CD14-positive monocyte (primary cell): ENCODE measurements at regions not wholly inside any gene's neighbourhood (a gene's known extent, or its start where the extent isn't known, plus 50 kb on each side); places are given as distances from the start of the nearest gene placed in this dataset.

Experiments used
- DNase-seq, 3 donors: peaks; one replicate each; pipeline ENCODE4 v3.0.0-alpha.2; 2011 to 2022
- H2AFZ ChIP-seq: 2 replicates; pipeline ENCODE4 v1.6.0; 2012; ENCODE audit warnings: mild to moderate bottlenecking, low read depth, low read length, inconsistent platforms; ENCODE audit not compliant: insufficient read depth, poor library complexity, severe bottlenecking
- H3K27ac ChIP-seq, 2 donors: 1 replicate in 1 of 2; 2 replicates in 1 of 2; pipeline ENCODE4 v1.5.1; 2012 to 2013; ENCODE audit warnings: low read length in 2 of 2, control low read depth in 1 of 2, inconsistent platforms in 1 of 2, low read depth in 1 of 2, mild to moderate bottlenecking in 1 of 2
- H3K27me3 ChIP-seq, 2 donors: one replicate each; pipeline versions ENCODE4 v1.6.0 to v1.6.1; 2011 to 2013; ENCODE audit warnings: low read length in 2 of 2; ENCODE audit not compliant: control insufficient read depth in 2 of 2, insufficient read depth in 2 of 2
- H3K36me3 ChIP-seq, 2 donors: replicated peaks in 1 of 2; 1 replicate in 1 of 2; 2 replicates in 1 of 2; pipeline versions ENCODE4 v1.5.1 to v1.6.1; 2012 to 2013; ENCODE audit warnings: low read length in 2 of 2, control low read depth in 1 of 2, inconsistent platforms in 1 of 2, mild to moderate bottlenecking in 1 of 2; ENCODE audit not compliant: insufficient read depth in 2 of 2, control insufficient read depth in 1 of 2
- H3K4me1 ChIP-seq, 2 donors: 1 replicate in 1 of 2; 2 replicates in 1 of 2; pipeline versions ENCODE4 v1.5.1 to v1.6.1; 2012 to 2013; ENCODE audit warnings: low read length in 2 of 2, control low read depth in 1 of 2, inconsistent platforms in 1 of 2, mild to moderate bottlenecking in 1 of 2, moderate library complexity in 1 of 2; ENCODE audit not compliant: insufficient read depth in 2 of 2, control insufficient read depth in 1 of 2
- H3K4me2 ChIP-seq: replicated peaks from 2 replicates; pipeline ENCODE3; 2012; ENCODE audit warnings: low read length, moderate library complexity, mild to moderate bottlenecking; ENCODE audit not compliant: poor library complexity, severe bottlenecking; ENCODE audit errors: extremely low read depth
- H3K4me3 ChIP-seq, 3 experiments: fragments of 200-600 bp in 1 of 3; sonication (generic) in 1 of 3; replicated peaks in 1 of 3; 1 replicate in 2 of 3; 2 replicates in 1 of 3; pipeline ENCODE4 v1.5.1; 2011 to 2013; ENCODE audit warnings: low read length in 3 of 3, mild to moderate bottlenecking in 3 of 3, control low read depth in 2 of 3, low read depth in 2 of 3, inconsistent platforms in 1 of 3, moderate library complexity in 1 of 3
- H3K79me2 ChIP-seq: 2 replicates; pipeline ENCODE4 v1.6.0; 2012; ENCODE audit warnings: mild to moderate bottlenecking, control low read depth, inconsistent platforms, low read length, moderate library complexity; ENCODE audit not compliant: insufficient read depth
- H3K9ac ChIP-seq: 2 replicates; pipeline ENCODE4 v1.6.0; 2017; ENCODE audit warnings: low read length, mild to moderate bottlenecking; ENCODE audit not compliant: insufficient read depth, poor library complexity, severe bottlenecking
- H3K9me3 ChIP-seq, 2 donors: replicated peaks in 1 of 2; 1 replicate in 1 of 2; 2 replicates in 1 of 2; pipeline versions ENCODE4 v1.5.1 to v1.6.1; 2012 to 2013; ENCODE audit warnings: low read length in 2 of 2, control low read depth in 1 of 2; ENCODE audit not compliant: control insufficient read depth in 1 of 2, insufficient read depth in 1 of 2
- H4K20me1 ChIP-seq: 2 replicates; pipeline ENCODE4 v1.6.0; 2012; ENCODE audit warnings: mild to moderate bottlenecking, low read length, control low read depth, moderate library complexity; ENCODE audit not compliant: insufficient read depth
- H3K27ac Mint-ChIP-seq, 7 donors: one replicate each; pipeline ENCODE4 v1.8.0; 2020; ENCODE audit warnings: mild to moderate bottlenecking in 7 of 7, mixed read lengths in 7 of 7, moderate library complexity in 6 of 7, inconsistent platforms in 2 of 7
- H3K27me3 Mint-ChIP-seq, 3 donors: one replicate each; pipeline ENCODE4 v1.8.0; 2021 to 2022; ENCODE audit warnings: low read depth in 3 of 3, mild to moderate bottlenecking in 3 of 3, mixed read lengths in 3 of 3, moderate library complexity in 3 of 3, inconsistent platforms in 1 of 3
- H3K36me3 Mint-ChIP-seq, 2 donors: one replicate each; pipeline ENCODE4 v1.8.0; 2020; ENCODE audit warnings: mixed read lengths in 2 of 2, inconsistent platforms in 1 of 2, mild to moderate bottlenecking in 1 of 2
- H3K4me1 Mint-ChIP-seq: one replicate; pipeline ENCODE4 v1.8.0; 2020; ENCODE audit warnings: mild to moderate bottlenecking, mixed read lengths
- H3K4me3 Mint-ChIP-seq, 2 donors: one replicate each; pipeline ENCODE4 v1.8.0; 2020; ENCODE audit warnings: mild to moderate bottlenecking in 2 of 2, mixed read lengths in 2 of 2, moderate library complexity in 1 of 2
- H3K9me3 Mint-ChIP-seq, 7 donors: one replicate each; pipeline ENCODE4 v1.8.0; 2020 to 2022; ENCODE audit warnings: mixed read lengths in 7 of 7, mild to moderate bottlenecking in 6 of 7, moderate library complexity in 6 of 7, inconsistent platforms in 2 of 7
- CTCF ChIP-seq: fragments of 200-600 bp; IDR thresholded peaks from one replicate; pipeline ENCODE4 v1.8.0; 2022; ENCODE audit warnings: antibody characterized with exemption, mild to moderate bottlenecking
- WGBS: methylation state at CpG from one replicate; pipeline ENCODE4 v1.1.5; 2013; ENCODE audit warnings: missing lambda C conversion rate; ENCODE audit not compliant: insufficient coverage; 5-methylcytosine and 5-hydroxymethylcytosine counted together
- intact Hi-C, 2 donors: fragments of 100-400 bp; cut with micrococcal nuclease; formaldehyde crosslinking; loops; one replicate each; pipeline versions ENCODE4 v1.15.0 to v1.15.1; 2023

- Histone ChIP-seq H3K27me3 (no peaks in the 10 kb centered on the region), H3K9me3 (no peaks in the 10 kb centered on the region), H2AFZ (no peak overlapping the region), H3K4me1 (no peaks in the 10 kb centered on the region), H3K36me3 (no peaks in the 10 kb centered on the region), H3K4me3 (no peak overlapping the region), H3K79me2 (no peaks in the 10 kb centered on the region), H3K9ac (no peak overlapping the region), H3K27ac (no peak overlapping the region), H3K4me2 (no peak overlapping the region), H4K20me1 (no peaks in the 10 kb centered on the region)
- TF ChIP-seq CTCF: no peak
- WGBS: 83% methylated on average over 3 of the region's 3 CpGs
- Mint-ChIP-seq H3K4me3 (no peak overlapping the region), H3K4me1 (no peaks in the 10 kb centered on the region), H3K27ac (no peak overlapping the region), H3K27me3 (peaks cover 0 to 2% (median 0%) of the 10 kb centered on the region in 3 donors), H3K36me3 (no peaks in the 10 kb centered on the region), H3K9me3 (peaks cover 0 to 3% (median 0%) of the 10 kb centered on the region in 7 donors)
- DNase-seq: no peak
- intact Hi-C loops: no loop called here
Observed at GRCh38 chr9:115398313-115398650, 280.3 kb upstream of the TNC start.

DNA sequence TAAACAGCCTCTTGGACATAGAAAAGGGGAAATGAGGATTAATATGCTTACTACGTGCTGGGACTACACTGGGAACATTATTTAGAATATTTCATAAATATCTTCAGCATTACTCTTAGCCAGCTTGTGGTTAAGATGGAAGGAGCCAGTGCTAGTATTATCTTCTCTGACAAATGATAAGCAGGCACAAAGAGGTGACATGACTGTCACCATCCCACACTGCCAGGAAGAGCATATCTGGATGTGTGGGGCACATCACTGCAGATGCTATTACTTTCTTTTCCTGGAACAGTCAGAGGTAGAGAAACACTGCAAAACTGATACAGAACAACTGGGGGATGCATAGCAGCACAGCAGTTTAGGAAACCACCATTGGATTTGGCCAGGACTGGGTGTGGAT, 281.0 kb upstream of the TNC start:
- Mint-ChIP-seq H3K9me3 (no peaks in the 10 kb centered on the region), H3K4me3 (no peak overlapping the region), H3K27me3 (no peaks in the 10 kb centered on the region), H3K4me1 (no peaks in the 10 kb centered on the region), H3K27ac (no peak overlapping the region), H3K36me3 (no peaks in the 10 kb centered on the region)
- no peak overlapping the region for H3K4me2 ChIP-seq
- no peak for TF ChIP-seq CTCF
- H4K20me1 ChIP-seq: no peaks in the 10 kb centered on the region
- H2AFZ ChIP-seq: no peak overlapping the region
- DNase-seq: no peak
- H3K27ac ChIP-seq: no peak overlapping the region
- H3K9ac ChIP-seq: no peak overlapping the region
- intact Hi-C loops: no loop called here
- no CpG with 5 or more reads among the region's 1 CpG for WGBS
- H3K4me3 ChIP-seq: no peak overlapping the region
- H3K36me3 ChIP-seq: no peaks in the 10 kb centered on the region
- no peaks in the 10 kb centered on the region for H3K9me3 ChIP-seq
- no peaks in the 10 kb centered on the region for H3K4me1 ChIP-seq
- no peaks in the 10 kb centered on the region for H3K27me3 ChIP-seq
- H3K79me2 ChIP-seq: no peaks in the 10 kb centered on the region
